SK-N-SH treated with all-trans-retinoic acid at 6 μM for 48 hours (cell line): ENCODE measurements at regions not wholly inside any gene's neighbourhood (a gene's known extent, or its start where the extent isn't known, plus 50 kb on each side); places are given as distances from the start of the nearest gene placed in this dataset.
"Not testable (repeated sequence)": the region's sequence is repeated elsewhere in the genome, so short reads cannot be mapped to it uniquely, and the experiment has no call there.

Experiments used
- ATAC-seq: fragments of 200-7000 bp; cut with Tn5 transposase; 3 replicates; pipeline ENCODE4 v1.9.1; 2020; ENCODE audit warnings: mild to moderate bottlenecking, moderate library complexity
- ARNTL ChIP-seq: fragments of 450-650 bp; formaldehyde crosslinking; IDR thresholded peaks from 2 replicates; pipeline ENCODE4 v1.5.0; 2020; ENCODE audit warnings: low read depth, mild to moderate bottlenecking, moderate library complexity, borderline replicate concordance
- BACH2 ChIP-seq: fragments of 250-450 bp; sonication (Bioruptor Pico); IDR thresholded peaks from 2 replicates; pipeline ENCODE4 v1.9.0; 2021; ENCODE audit warnings: mild to moderate bottlenecking, borderline replicate concordance
- CSDC2 ChIP-seq: fragments of 250-450 bp; sonication (Bioruptor Pico); IDR thresholded peaks from 2 replicates; pipeline ENCODE4 v1.5.0; 2020; ENCODE audit warnings: mild to moderate bottlenecking, moderate library complexity
- ESRRG ChIP-seq: fragments of 250-450 bp; sonication (Bioruptor Pico); IDR thresholded peaks from 2 replicates; pipeline ENCODE4 v1.6.1; 2021; ENCODE audit warnings: mild to moderate bottlenecking
- GLIS3 ChIP-seq: fragments of 250-450 bp; sonication (Bioruptor Pico); IDR thresholded peaks from 2 replicates; pipeline ENCODE4 v1.5.0; 2020; ENCODE audit warnings: mild to moderate bottlenecking, moderate library complexity
- ISL1 ChIP-seq: fragments of 250-450 bp; sonication (Bioruptor Pico); IDR thresholded peaks from 2 replicates; pipeline ENCODE4 v2.1.2; 2022; ENCODE audit warnings: mild to moderate bottlenecking, moderate library complexity
- OSR1 ChIP-seq: fragments of 250-450 bp; sonication (Bioruptor Pico); IDR thresholded peaks from 2 replicates; pipeline ENCODE4 v1.8.0; 2022; ENCODE audit warnings: moderate library complexity, mild to moderate bottlenecking, inconsistent platforms
- PPARA ChIP-seq: fragments of 250-450 bp; sonication (Bioruptor Pico); IDR thresholded peaks from 2 replicates; pipeline ENCODE4 v1.5.0; 2020; ENCODE audit warnings: mild to moderate bottlenecking, borderline replicate concordance
- RARB ChIP-seq: fragments of 250-450 bp; sonication (Bioruptor Pico); IDR thresholded peaks from 2 replicates; pipeline ENCODE4 v1.8.0; 2021; ENCODE audit warnings: mild to moderate bottlenecking, moderate library complexity
- SNAI2 ChIP-seq: fragments of 250-450 bp; sonication (Bioruptor Pico); IDR thresholded peaks from 2 replicates; pipeline ENCODE4 v1.5.0; 2020; ENCODE audit warnings: mild to moderate bottlenecking, moderate library complexity
- TCF4 ChIP-seq: fragments of 250-450 bp; sonication (Bioruptor Pico); IDR thresholded peaks from 2 replicates; pipeline ENCODE4 v1.8.0; 2021; ENCODE audit warnings: mild to moderate bottlenecking, moderate library complexity, borderline replicate concordance
- TOX ChIP-seq: fragments of 250-450 bp; sonication (Bioruptor Pico); IDR thresholded peaks from 2 replicates; pipeline ENCODE4 v1.8.0; 2021; ENCODE audit warnings: mild to moderate bottlenecking, moderate library complexity, borderline replicate concordance
- ZC3H10 ChIP-seq: fragments of 250-450 bp; sonication (Bioruptor Pico); IDR thresholded peaks from 2 replicates; pipeline ENCODE4 v1.5.1; 2021; ENCODE audit warnings: mild to moderate bottlenecking, moderate library complexity
- ZFP3 ChIP-seq: fragments of 250-450 bp; sonication (Bioruptor Pico); IDR thresholded peaks from 2 replicates; pipeline ENCODE4 v1.5.0; 2020; ENCODE audit warnings: mild to moderate bottlenecking, moderate library complexity
- ZFP30 ChIP-seq: fragments of 450-650 bp; formaldehyde crosslinking; IDR thresholded peaks from 2 replicates; pipeline ENCODE4 v1.5.0; 2022; ENCODE audit warnings: mild to moderate bottlenecking, moderate library complexity
- ZNF565 ChIP-seq: fragments of 450-650 bp; formaldehyde crosslinking; conservative IDR thresholded peaks from 2 replicates; pipeline ENCODE4 v1.5.0; 2020; ENCODE audit warnings: low read depth, mild to moderate bottlenecking, moderate library complexity
- ZNF70 ChIP-seq: fragments of 450-650 bp; formaldehyde crosslinking; IDR thresholded peaks from 2 replicates; pipeline ENCODE4 v1.5.0; 2020; ENCODE audit warnings: mild to moderate bottlenecking, moderate library complexity
- ZNF8 ChIP-seq: fragments of 450-650 bp; formaldehyde crosslinking; IDR thresholded peaks from 2 replicates; pipeline ENCODE4 v1.5.0; 2020; ENCODE audit warnings: mild to moderate bottlenecking, moderate library complexity
- TF ChIP-seq, protein P1 (sequence below): fragments of 250-450 bp; sonication (Bioruptor Pico); IDR thresholded peaks from 2 replicates; pipeline ENCODE4 v1.5.1; 2020; ENCODE audit warnings: low read depth, mild to moderate bottlenecking, moderate library complexity
- TF ChIP-seq, protein P2 (sequence below): fragments of 250-450 bp; sonication (Bioruptor Pico); IDR thresholded peaks from 2 replicates; pipeline ENCODE4 v1.5.1; 2021; ENCODE audit warnings: mild to moderate bottlenecking, moderate library complexity
- TF ChIP-seq, protein P3 (sequence below): fragments of 250-450 bp; sonication (Bioruptor Pico); IDR thresholded peaks from 2 replicates; pipeline ENCODE4 v1.8.0; 2020; ENCODE audit warnings: mild to moderate bottlenecking, moderate library complexity, borderline replicate concordance
- TF ChIP-seq, protein P4 (sequence below): fragments of 250-450 bp; sonication (Bioruptor Pico); IDR thresholded peaks from 2 replicates; pipeline ENCODE4 v1.5.0; 2020; ENCODE audit warnings: mild to moderate bottlenecking, moderate library complexity

DNA sequence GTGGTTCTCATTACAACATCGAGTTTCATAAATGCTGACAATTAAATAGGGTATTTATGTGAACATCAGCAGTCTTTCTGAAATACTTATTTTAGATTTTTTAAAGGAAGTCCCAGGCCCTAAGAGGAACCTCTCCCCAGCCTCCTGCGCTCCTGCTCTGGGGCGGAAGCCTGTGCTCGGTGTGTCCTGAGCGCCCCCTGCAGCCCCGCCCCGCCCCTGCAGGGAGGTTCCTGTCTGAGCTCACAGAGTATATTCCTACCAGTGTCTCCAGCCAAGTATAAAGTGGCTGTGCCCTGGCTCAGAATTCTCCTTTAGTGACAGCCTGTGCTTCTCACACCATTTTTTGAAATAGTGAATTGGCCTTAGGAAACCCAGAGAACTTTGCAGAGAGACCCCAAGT is 567.9 kb downstream of the GOLGA6L6 start (continued):
- TF ChIP-seq, protein P1, sequence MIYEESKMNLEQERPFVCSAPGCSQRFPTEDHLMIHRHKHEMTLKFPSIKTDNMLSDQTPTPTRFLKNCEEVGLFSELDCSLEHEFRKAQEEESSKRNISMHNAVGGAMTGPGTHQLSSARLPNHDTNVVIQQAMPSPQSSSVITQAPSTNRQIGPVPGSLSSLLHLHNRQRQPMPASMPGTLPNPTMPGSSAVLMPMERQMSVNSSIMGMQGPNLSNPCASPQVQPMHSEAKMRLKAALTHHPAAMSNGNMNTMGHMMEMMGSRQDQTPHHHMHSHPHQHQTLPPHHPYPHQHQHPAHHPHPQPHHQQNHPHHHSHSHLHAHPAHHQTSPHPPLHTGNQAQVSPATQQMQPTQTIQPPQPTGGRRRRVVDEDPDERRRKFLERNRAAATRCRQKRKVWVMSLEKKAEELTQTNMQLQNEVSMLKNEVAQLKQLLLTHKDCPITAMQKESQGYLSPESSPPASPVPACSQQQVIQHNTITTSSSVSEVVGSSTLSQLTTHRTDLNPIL, result no peak

DNA sequence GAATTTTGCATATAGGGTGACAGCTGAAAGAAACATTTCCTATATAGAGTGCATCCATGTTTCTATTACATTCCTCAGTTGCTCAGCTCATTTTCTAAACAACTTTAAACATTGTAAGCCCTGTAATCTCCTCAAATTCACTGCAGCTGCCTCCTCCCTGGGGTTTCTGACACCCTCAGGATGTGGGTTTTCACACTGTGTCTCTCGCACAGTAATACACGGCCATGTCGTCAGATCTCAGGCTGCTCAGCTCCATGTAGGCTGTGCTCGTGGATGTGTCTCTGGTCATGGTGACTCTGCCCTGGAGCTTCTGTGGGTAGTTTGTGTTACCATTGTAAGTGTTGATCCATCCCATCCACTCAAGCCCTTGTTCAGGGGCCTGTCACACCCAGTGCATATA is 569.0 kb downstream of the GOLGA6L6 start:
- ATAC-seq, result not testable (repeated sequence)

DNA sequence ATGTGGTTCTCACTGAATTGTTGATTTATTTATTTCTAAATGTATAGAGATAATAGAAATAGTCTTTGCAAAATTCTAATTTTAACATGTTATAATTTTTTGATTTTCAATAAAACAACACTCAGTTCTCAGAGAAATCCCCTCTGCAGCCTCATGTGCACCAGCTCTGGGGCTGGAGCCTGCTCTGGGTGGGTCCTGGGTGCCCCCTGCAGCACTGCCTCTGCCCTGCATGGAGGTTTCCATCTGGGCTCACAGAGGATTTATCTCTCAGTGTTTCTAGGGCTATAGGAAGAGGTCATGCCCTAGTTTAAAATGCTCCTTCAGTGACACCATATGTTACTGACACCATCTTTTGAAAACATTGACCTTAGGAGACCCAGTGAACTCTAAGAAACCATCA is 576.0 kb downstream of the GOLGA6L6 start:
- ATAC-seq, result not testable (repeated sequence)

DNA sequence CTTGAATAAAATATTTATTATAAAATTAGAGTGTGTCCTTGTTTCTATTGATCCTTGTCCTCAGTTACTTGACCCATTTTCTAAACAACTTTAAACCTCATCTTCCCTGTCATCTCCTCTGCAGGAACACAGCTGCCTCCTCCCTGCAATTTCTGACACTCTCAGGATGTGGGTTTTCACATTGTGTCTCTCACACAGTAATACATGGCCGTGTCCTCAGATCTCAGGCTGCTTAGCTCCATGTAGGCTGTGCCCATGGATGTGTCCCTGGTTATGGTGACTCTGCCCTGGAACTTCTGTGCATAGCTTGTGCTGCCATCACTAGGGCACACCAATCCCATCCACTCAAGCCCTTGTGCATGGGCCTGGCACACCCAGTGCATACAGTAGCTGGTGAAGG is 577.1 kb downstream of the GOLGA6L6 start:
- not testable (repeated sequence) for ATAC-seq

DNA sequence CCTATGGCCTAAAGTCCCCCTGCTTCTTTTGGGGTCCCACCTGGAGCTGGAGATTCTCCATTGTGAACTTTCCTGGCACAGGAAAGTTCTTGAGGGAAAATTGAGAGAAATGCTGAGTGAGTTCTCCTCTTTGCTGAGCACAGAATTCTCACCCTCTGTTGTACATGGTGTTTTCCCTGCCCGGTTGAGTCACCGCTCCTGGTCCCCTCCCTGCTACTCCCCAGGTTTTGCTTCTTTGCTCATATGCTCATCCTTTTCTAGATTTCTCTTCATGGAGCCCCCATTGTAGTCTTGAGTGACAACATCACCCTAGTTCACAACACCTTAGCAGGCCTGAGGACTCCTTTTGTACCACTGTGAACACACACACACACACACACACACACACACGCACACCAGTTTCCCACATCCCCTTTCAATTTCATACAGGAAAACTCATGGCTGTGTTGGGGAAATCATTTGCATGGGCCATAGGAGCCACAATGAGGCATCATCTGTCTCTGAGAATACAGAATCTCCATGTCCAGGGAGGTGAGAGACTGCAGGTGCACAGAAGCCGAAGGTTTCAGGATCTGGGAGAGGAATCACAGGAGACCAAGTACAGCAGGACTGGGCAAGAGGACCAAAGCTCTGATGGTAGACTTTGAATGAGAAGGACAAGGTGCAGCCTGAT is 585.3 kb downstream of the GOLGA6L6 start:
- no peak for ATAC-seq
- no peak for TF ChIP-seq ZC3H10 (CRISPR knock-in tag)
- no peak for TF ChIP-seq ESRRG (CRISPR knock-in tag)
- TF ChIP-seq OSR1 (CRISPR knock-in tag), result no peak
- TF ChIP-seq TCF4 (CRISPR knock-in tag), result no peak
- no peak for TF ChIP-seq ZNF565
- TF ChIP-seq GLIS3 (CRISPR knock-in tag), result no peak

DNA sequence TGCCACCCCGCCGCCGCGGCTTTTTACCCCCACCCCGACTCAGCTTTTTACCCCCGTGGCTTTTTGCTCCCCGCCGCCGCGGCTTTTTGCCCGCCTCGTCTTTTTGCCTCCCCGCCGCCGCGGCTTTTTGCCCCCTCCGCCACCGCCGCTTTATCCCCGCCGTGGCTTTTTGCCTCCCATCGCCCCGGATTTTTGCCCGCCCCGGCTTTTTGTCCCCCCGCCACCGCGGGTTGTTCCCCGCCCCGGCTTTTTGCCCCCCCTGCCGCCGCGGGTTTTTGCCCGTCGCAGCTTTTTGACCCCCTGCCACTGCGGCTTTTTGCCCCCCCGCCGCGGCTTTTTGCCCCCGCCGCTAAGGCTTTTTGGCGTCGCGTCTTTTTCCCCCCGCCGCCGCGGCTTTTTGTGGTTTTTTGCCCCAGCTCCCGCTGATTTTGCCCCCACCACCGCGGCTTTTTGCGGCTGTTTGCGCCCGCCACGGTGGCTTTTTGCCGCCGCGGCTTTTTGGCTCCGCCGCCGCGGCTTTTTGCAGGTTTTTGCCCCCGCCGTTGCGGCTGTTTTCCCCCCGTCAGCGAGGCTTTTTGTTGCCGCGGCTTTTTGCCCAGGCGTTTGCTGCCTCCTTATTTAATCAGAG is 597.2 kb downstream of the GOLGA6L6 start:
- no peak for TF ChIP-seq ZNF70 (CRISPR knock-in tag)
- no peak for TF ChIP-seq CSDC2
- no peak for TF ChIP-seq ZFP30
- TF ChIP-seq ZNF565, result no peak
- no peak for ATAC-seq

DNA sequence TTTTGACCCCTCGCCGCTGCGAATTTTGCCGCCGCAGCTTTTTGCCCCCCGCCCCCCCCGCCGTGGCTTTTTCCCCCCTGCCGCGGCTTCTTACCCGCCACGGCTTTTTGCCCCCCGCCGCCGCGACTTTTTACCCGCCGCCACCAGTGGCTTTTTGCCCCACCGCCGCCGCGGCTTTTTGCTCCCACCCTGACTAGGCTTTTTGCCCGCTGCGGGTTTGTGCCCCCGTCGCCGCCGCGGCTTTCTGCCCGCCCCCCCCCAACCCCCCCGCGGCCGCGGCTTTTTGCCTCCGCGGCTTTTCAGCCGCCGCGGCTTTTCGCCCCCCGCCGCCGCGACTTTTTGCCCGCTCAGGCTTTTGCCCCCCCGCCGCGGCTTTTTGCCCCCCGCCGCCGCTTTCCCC is 598.1 kb downstream of the GOLGA6L6 start:
- TF ChIP-seq, protein P2, sequence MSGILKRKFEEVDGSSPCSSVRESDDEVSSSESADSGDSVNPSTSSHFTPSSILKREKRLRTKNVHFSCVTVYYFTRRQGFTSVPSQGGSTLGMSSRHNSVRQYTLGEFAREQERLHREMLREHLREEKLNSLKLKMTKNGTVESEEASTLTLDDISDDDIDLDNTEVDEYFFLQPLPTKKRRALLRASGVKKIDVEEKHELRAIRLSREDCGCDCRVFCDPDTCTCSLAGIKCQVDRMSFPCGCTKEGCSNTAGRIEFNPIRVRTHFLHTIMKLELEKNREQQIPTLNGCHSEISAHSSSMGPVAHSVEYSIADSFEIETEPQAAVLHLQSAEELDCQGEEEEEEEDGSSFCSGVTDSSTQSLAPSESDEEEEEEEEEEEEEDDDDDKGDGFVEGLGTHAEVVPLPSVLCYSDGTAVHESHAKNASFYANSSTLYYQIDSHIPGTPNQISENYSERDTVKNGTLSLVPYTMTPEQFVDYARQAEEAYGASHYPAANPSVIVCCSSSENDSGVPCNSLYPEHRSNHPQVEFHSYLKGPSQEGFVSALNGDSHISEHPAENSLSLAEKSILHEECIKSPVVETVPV (CRISPR knock-in tag), result no peak
- no peak for TF ChIP-seq ZC3H10 (CRISPR knock-in tag)
- TF ChIP-seq TCF4 (CRISPR knock-in tag), result no peak
- TF ChIP-seq ZNF70 (CRISPR knock-in tag), result no peak
- TF ChIP-seq, protein P1, result no peak
- no peak for TF ChIP-seq ZNF565
- no peak for TF ChIP-seq TOX (CRISPR knock-in tag)
- TF ChIP-seq, protein P3, sequence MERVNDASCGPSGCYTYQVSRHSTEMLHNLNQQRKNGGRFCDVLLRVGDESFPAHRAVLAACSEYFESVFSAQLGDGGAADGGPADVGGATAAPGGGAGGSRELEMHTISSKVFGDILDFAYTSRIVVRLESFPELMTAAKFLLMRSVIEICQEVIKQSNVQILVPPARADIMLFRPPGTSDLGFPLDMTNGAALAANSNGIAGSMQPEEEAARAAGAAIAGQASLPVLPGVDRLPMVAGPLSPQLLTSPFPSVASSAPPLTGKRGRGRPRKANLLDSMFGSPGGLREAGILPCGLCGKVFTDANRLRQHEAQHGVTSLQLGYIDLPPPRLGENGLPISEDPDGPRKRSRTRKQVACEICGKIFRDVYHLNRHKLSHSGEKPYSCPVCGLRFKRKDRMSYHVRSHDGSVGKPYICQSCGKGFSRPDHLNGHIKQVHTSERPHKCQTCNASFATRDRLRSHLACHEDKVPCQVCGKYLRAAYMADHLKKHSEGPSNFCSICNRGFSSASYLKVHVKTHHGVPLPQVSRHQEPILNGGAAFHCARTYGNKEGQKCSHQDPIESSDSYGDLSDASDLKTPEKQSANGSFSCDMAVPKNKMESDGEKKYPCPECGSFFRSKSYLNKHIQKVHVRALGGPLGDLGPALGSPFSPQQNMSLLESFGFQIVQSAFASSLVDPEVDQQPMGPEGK, result no peak
- no peak for TF ChIP-seq PPARA (CRISPR knock-in tag)
- no peak for TF ChIP-seq GLIS3 (CRISPR knock-in tag)
- no peak for TF ChIP-seq ARNTL (CRISPR knock-in tag)
- TF ChIP-seq SNAI2 (CRISPR knock-in tag), result no peak
- no peak for TF ChIP-seq ISL1 (CRISPR knock-in tag)
- no peak for TF ChIP-seq BACH2 (CRISPR knock-in tag)
- no peak for TF ChIP-seq ZFP3 (CRISPR knock-in tag)
- no peak for TF ChIP-seq ZFP30
- TF ChIP-seq, protein P4, sequence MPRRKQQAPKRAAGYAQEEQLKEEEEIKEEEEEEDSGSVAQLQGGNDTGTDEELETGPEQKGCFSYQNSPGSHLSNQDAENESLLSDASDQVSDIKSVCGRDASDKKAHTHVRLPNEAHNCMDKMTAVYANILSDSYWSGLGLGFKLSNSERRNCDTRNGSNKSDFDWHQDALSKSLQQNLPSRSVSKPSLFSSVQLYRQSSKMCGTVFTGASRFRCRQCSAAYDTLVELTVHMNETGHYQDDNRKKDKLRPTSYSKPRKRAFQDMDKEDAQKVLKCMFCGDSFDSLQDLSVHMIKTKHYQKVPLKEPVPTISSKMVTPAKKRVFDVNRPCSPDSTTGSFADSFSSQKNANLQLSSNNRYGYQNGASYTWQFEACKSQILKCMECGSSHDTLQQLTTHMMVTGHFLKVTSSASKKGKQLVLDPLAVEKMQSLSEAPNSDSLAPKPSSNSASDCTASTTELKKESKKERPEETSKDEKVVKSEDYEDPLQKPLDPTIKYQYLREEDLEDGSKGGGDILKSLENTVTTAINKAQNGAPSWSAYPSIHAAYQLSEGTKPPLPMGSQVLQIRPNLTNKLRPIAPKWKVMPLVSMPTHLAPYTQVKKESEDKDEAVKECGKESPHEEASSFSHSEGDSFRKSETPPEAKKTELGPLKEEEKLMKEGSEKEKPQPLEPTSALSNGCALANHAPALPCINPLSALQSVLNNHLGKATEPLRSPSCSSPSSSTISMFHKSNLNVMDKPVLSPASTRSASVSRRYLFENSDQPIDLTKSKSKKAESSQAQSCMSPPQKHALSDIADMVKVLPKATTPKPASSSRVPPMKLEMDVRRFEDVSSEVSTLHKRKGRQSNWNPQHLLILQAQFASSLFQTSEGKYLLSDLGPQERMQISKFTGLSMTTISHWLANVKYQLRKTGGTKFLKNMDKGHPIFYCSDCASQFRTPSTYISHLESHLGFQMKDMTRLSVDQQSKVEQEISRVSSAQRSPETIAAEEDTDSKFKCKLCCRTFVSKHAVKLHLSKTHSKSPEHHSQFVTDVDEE (CRISPR knock-in tag), result no peak
- TF ChIP-seq ZNF8 (CRISPR knock-in tag), result no peak
- TF ChIP-seq CSDC2, result no peak
- no peak for TF ChIP-seq RARB (CRISPR knock-in tag)
- TF ChIP-seq, all 23 proteins: peak for 0
- ATAC-seq, result no peak

DNA sequence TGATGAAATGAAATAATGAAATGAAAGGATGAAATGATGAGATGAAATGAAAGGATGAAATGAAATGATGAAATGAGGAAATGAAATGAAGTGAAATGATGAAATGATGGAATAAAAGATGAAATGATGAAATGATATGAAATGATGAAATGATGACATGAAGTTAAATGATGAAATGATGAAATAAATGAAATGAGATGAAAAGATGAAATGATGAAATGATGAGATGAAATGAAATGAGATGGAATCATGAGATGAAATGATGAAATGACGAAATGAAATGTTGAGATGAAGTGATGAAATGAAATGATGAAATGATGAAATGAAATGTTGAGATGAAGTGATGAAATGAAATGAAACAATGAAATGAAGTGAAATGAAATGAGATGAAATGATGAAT is 638.3 kb downstream of the GOLGA6L6 start:
- ATAC-seq, result not testable (repeated sequence)

DNA sequence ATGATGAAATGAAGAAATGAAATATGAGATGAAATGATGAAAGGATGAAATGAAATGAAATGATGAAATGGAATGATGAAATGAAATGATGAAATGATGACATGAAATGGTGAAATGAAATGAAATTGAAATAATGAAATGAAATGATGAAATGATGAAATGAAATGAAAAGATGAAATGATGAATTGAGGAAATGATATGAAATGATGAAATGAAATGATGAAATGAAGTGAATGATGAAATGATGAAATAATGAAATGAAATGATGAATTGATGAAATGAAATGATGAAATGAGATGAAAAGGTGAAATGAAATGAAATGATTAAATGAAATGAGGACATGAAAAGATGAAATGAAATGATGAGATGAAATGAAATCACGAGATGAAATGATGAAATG is 639.2 kb downstream of the GOLGA6L6 start:
- ATAC-seq, result not testable (repeated sequence)
